ENCODE measurements at regions not wholly inside any gene's neighbourhood (a gene's known extent, or its start where the extent isn't known, plus 50 kb on each side); places are given as distances from the start of the nearest gene placed in this dataset.

- no peaks in the 10 kb centered on the region for H3K36me3 ChIP-seq
- TF ChIP-seq CTCF (IDR thresholded peaks at IDR 0.05) (no peak), POLR2A (IDR thresholded peaks at IDR 0.05) (no peak)
- no peaks in the 10 kb centered on the region for H3K4me1 ChIP-seq
- H3K27ac ChIP-seq, result no peak overlapping the region
- no peaks in the 10 kb centered on the region for H3K9me3 ChIP-seq
- no peaks in the 10 kb centered on the region for H3K27me3 ChIP-seq
- intact Hi-C loops (cut with DNase I; ENCODE audit: low total_unique reads), result no loop called here
- no peak overlapping the region for H3K4me3 ChIP-seq
- no peak for DNase-seq
Measured at GRCh38 chr7:70846208-70846607, 285.7 kb upstream of the GALNT17 start.

GRCh38 chr7:70849580-70850235 is 282.2 kb upstream of the GALNT17 start:
- no peak overlapping the region for H3K4me3 ChIP-seq
- TF ChIP-seq CTCF (IDR thresholded peaks at IDR 0.05), result no peak
- no peaks in the 10 kb centered on the region for H3K9me3 ChIP-seq
- DNase-seq, result no peak
- no peaks in the 10 kb centered on the region for H3K27me3 ChIP-seq
- no peaks in the 10 kb centered on the region for H3K36me3 ChIP-seq
- intact Hi-C loops (cut with DNase I; ENCODE audit: low total_unique reads), result no loop called here
- no peak overlapping the region for H3K27ac ChIP-seq
- no peaks in the 10 kb centered on the region for H3K4me1 ChIP-seq

DNA sequence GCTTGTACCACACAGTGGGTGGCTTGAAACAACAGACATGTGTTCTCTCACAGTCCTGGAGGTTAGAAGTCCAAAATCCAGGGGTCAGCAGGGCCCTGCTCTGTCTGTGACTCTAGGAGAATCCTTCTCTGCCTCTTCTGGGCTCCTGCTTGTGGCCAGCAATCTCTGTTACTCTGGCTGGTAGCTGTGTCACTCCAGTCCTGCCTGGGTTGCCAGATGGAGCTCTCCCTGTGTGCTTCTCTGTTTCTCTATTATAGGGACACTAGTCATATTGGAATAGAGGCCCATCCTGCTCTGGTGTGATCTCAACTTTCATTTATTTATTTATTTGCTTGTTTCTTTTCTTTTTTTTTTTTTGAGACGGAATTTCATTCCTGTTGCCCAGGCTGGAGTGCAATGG is 276.6 kb upstream of the GALNT17 start:
- H3K27me3 ChIP-seq, result no peaks in the 10 kb centered on the region
- intact Hi-C loops (cut with DNase I; ENCODE audit: low total_unique reads), result loop anchor here (5.0 kb wide), 1 partner anchor 882 kb away; no protein-coding TSS in a partner anchor
- no peak overlapping the region for H3K4me3 ChIP-seq
- H3K27ac ChIP-seq, result no peak overlapping the region
- no peaks in the 10 kb centered on the region for H3K9me3 ChIP-seq
- no peaks in the 10 kb centered on the region for H3K36me3 ChIP-seq
- H3K4me1 ChIP-seq, result no peaks in the 10 kb centered on the region
- TF ChIP-seq CTCF (IDR thresholded peaks at IDR 0.05) (no peak), POLR2A (IDR thresholded peaks at IDR 0.05) (no peak)
- DNase-seq, result no peak

DNA sequence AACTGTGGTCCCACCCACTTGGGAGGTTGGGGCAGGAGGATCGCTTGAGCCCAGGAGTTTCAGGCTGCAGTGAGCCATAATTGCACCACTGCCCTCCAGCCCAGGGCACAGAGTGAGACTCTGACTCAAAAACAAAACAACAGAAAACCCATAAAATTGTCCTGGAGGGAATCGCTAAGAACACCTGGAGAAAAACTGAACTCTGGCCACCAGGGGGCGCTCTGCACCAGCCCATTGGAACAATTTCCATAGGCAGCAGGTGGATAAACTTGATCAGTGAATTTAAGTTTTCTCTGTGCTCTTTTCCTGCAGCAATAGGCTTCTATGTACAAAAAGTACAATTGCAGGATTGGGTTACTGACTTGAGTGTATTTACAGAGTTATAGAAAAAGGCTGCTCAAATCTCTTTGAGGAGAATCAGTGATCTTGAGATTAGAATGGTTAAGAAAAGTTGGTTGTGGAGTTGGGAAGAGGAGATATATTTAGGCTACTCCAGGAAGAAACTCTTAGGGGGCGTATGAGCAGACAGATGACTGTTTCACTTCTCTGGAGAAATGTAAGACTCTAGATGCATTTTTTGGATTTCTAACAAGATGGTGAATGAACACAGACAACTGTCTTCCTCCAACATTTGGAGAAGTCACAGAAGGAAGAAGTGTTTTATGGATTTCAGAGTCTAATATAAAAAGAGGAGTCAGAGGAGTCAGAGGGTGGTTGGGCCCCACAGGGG is 274.9 kb upstream of the GALNT17 start:
- H3K4me3 ChIP-seq, result no peak overlapping the region
- H3K4me1 ChIP-seq, result no peaks in the 10 kb centered on the region
- intact Hi-C loops (cut with DNase I; ENCODE audit: low total_unique reads), result loop anchor here (5.0 kb wide), 1 partner anchor 880 kb away; no protein-coding TSS in a partner anchor
- H3K27ac ChIP-seq, result no peak overlapping the region
- no peaks in the 10 kb centered on the region for H3K36me3 ChIP-seq
- peak; percentile 57 to 59 for DNase-seq
- no peaks in the 10 kb centered on the region for H3K27me3 ChIP-seq
- no peaks in the 10 kb centered on the region for H3K9me3 ChIP-seq
- TF ChIP-seq CTCF (IDR thresholded peaks at IDR 0.05), result peak; percentile 63 to 92 (median 76)
- TF ChIP-seq POLR2A (IDR thresholded peaks at IDR 0.05), result no peak

DNA sequence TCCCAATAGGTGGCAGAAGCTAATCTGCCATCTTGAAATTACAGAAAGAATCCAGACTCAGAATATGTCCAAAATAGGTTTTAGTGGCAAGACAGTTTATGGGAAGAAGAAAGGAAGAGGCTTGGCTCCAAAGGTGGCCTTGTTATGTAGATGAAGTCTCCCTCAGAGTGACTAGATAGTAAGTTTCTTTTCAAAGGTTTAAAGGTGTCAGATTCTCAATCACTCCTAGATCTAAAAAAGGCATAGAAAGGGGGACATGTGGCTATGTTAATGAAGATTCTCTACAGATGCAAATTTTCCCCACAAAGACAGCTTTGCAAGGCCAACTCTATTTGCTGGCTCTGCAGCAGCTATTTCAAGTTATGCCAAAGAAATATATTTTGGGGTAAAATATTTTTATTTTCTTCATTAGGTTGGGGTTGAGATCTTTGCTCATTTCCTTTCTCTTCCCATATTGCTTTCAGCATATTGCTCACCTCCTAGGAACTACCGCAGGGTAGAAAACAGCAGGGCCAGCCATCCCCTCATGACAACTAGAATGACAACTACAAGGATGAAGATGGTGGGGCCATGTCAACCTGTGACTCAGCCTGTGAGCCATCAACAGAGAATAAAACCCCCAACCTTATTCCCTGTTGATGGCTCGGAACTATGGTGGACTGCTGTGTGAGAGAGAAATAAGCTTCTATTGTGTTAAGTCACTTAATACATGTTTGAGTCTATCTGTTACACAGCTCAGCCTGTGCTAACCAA is 274.0 kb upstream of the GALNT17 start:
- Histone ChIP-seq H3K36me3 (no peaks in the 10 kb centered on the region), H3K4me1 (no peaks in the 10 kb centered on the region), H3K27me3 (no peaks in the 10 kb centered on the region), H3K4me3 (no peak overlapping the region), H3K27ac (no peak overlapping the region), H3K9me3 (no peaks in the 10 kb centered on the region)
- TF ChIP-seq POLR2A (IDR thresholded peaks at IDR 0.05), result no peak
- no peak for TF ChIP-seq CTCF (IDR thresholded peaks at IDR 0.05)
- intact Hi-C loops (cut with DNase I; ENCODE audit: low total_unique reads), result loop anchor here (5.0 kb wide), 1 partner anchor 879 kb away; no protein-coding TSS in a partner anchor
- no peak for DNase-seq
